GM21825 (cell line): ENCODE measurements at regions not wholly inside any gene's neighbourhood (a gene's known extent, or its start where the extent isn't known, plus 50 kb on each side); places are given as distances from the start of the nearest gene placed in this dataset.
"Not testable (repeated sequence)": the region's sequence is repeated elsewhere in the genome, so short reads cannot be mapped to it uniquely, and the experiment has no call there.

Experiments used
- ATAC-seq: cut with Tn5 transposase; IDR thresholded peaks from one replicate; pipeline ENCODE4 v1.9.1; 2021; ENCODE audit warnings: mild to moderate bottlenecking, moderate library complexity; ENCODE audit not compliant: unreplicated experiment

DNA sequence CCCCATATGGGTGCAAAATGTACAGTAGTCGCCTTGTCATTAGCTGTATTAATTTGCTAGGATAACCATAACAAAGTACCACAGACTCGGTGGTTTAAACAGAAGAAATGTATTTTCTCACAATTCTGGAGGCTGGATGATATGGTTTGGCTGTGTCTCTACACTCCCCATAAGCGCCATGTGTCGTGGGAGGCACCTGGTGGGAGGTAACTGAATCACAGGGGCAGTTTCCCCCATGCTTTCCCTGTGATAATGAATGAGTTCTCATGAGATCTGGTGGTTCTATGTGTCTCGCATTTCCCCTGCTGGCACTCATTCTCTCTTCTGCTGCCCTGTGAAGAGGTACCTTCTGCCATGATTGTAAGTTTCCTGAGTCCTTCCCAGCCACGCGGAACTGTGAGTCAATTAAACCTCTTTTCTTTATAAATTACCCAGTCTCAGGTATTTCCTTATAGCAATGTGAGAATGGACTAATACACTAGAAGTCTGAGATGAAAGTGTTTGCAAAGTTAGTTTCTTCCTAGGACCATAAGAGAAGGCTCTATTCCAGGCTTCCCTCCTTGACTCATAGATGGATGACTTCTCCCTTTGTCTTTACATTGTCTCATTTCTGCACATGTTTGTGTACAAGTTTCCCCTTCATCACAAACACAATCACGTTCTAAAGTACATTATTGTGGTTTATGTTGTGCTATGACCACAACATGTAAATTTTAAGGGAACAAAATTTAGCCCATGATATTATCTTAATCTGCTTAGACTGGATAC lies 1442.6 kb downstream of the SUCLG1 start:
- ATAC-seq, result no peak

GRCh38 chr2:83015900-83016299 lies 1443.2 kb downstream of the SUCLG1 start:
- ATAC-seq, result no peak

DNA sequence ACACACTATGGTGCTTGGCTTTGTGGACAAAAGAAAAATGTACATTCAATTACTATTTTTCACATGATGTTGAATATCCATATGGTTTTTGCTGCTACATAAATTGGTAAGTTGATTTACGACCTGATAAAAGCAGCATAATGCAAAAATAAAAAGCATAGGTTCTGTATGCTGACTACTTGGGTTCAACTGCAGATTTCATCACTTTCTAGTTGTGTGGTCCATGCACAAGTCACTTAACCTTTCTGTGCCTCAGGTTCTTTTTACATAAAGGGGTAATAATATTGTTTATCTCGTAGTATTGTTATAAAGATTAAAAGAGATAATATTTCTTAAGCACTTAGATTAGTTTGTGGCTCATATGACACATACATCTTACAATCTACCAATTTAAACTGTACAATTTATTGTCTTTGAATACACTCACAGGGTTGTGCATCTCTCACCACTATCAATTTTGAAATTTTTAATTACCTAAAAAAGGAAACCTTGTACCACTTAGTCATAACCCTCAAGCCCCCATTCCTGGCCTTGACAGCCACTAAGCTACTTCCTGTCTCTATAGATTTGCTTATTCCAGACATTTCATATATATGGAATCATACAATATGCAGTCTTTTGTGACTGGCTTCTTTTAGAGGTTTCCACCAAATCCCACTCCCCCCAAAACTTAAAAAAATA lies 1443.9 kb downstream of the SUCLG1 start:
- no peak for ATAC-seq

DNA sequence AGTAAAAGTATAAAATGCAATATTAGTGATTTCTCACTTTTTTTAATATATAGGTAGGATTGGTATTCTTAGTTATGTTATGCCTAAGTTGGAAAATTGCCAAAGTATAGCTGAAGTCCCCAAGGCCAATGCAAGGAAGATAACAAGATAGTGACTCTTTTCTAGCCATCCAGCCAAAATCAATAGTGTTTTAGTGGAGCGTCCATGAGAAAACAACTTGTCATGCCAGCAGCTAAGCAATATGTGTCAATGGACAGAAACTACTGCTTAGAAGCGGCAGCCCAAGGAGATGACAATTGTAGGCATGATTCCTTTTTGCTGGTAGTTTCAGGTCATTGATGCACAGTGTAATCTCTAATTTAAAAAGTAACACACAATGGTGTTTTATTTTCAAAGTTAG lies 1444.6 kb downstream of the SUCLG1 start:
- no peak for ATAC-seq

- ATAC-seq, result no peak
These were observed 1452.1 kb downstream of the SUCLG1 start for GRCh38 chr2:83006961-83007360.

- ATAC-seq, result no peak
These were observed 1455.5 kb downstream of the SUCLG1 start for GRCh38 chr2:83003555-83003954.

GRCh38 chr2:83002706-83003105 lies 1456.4 kb downstream of the SUCLG1 start:
- ATAC-seq, result no peak

DNA sequence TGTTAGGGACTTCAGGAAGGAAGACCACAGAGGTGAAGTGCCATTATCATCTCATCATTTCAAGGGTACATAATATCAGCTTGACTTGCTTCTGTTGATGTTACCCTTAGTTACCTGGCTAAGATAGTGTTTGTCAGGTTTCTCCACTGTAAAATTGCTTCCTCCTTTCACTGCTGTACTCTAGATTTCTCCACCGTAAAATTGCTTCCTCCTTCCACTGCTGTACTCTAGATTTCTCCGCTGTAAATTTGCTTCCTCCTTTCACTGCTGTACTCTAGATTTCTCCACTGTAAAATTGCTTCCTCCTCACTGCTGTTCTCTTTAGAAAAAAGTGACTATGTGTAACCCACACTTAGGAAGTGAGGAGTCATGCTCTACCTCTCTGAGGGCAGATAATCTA lies 1460.3 kb downstream of the SUCLG1 start:
- no peak for ATAC-seq

DNA sequence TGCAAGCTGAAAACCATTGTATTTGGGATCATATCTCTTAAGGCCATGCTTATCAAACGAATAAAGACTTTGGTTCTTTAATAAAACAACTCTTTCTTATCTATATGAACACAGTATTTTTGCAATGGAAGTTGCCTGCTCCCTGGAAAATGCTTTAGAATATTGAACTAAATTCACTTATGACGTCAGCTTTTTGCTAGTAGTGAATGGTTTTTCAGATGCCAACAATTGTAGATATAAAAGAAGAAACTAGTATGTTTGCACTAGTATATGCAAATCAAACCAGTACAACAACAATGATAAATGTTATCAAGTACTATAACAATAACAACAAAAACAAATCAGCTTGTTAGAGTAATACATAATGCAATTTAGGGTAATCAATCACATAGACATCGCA lies 1462.9 kb downstream of the SUCLG1 start:
- ATAC-seq, result no peak

GRCh38 chr2:82994151-82994550 lies 1464.9 kb downstream of the SUCLG1 start:
- no peak for ATAC-seq

DNA sequence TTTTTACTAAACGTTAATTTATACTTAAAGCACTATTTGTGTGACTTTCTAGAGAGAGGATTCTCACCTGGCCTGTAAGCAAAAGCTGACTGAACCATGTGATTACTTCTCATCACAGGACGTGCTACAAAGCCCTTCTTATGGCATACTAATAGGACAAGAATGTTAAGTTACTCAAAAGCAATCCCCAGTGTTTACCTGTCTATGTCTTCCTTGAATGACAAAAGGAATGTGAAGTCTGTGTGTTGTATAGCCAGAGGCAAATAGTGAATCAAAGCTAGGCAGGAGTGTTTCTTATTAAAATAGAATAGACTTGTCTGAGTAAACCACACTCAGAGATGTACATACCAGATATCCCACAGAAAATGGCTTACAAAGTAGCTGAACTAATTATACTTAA lies 1465.5 kb downstream of the SUCLG1 start:
- ATAC-seq, result no peak

GRCh38 chr2:82992968-82993367 lies 1466.1 kb downstream of the SUCLG1 start:
- ATAC-seq, result no peak

DNA sequence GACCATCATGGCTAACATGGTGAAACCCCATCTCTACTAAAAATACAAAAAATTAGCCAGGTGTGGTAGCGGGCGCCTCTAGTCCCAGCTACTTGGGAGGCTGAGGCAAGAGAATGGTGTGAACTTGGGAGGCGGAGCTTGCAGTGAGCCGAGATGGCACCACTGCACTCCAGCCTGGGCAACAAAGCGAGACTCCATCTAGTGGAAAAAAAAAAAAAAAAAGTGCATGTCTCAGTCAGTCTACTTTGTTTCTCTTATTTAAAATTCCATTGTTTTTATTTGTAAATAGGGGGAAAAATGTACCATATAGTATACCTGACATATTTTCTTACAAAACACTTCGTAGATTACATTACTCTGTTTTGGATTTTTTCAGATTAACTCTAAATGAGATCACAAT lies 1471.4 kb downstream of the SUCLG1 start:
- ATAC-seq, result not testable (repeated sequence)

- no peak for ATAC-seq
These were observed 1472.2 kb downstream of the SUCLG1 start for GRCh38 chr2:82986899-82987298.

GRCh38 chr2:82985572-82986197 lies 1473.4 kb downstream of the SUCLG1 start:
- no peak for ATAC-seq

GRCh38 chr2:82968358-82968757 lies 1490.7 kb downstream of the SUCLG1 start:
- no peak for ATAC-seq

GRCh38 chr2:82964341-82964740 lies 1494.7 kb downstream of the SUCLG1 start:
- ATAC-seq, result no peak

DNA sequence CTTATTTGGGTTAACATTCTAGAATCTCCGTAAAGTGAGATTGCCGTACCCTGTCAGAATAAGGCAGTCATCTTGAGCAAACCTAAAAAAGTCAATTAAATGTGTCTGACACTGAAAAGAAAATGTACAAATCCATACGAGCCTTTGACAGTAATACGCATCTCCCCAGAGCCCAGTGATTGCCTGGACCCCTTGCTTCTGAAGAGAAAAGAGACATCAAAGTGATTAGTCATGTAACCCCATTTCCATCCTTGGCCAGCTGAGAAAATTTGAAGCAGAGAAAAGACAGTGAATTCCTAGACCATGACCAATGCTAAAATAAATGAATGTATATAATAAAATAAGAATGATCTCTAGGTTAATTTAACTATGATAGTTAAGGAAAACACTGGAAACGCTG lies 1499.4 kb downstream of the SUCLG1 start:
- no peak for ATAC-seq

DNA sequence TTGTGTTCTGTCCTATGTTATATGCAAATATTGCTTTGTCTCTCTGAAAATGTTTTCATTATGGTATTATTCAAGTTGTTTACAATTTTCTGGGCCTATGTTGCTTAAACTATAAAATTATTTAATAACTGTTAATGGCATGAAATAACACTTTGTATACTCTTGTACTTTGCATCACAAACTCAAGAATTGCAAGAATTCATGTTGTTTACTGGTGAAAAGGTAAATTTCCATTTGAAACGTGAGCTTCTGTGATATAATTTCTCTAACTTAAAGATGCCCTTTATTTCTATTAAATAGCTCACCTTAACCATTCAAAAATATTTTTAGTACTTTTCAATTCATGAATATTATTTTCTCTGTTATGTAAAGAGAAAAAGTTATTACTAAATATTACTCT lies 1504.2 kb downstream of the SUCLG1 start:
- ATAC-seq, result no peak

DNA sequence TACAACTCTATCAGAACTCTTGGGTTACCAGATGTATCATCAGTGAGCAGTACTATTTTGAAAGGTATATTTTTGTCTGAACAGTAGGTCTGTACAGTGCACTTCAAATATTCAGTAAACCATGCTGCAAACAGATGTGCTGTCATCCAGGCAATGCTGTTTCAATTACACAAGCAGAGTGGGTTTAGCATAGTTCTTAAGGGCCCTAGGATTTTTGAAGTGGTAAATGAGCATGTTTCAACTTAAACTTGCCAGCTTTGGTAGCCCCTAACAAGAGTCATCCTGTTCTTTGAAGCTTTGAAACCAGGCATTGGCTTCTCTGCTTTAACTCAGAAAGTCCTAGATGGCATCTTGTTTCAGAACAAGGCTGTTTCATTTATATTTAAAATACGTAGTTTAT lies 1519.9 kb downstream of the SUCLG1 start:
- no peak for ATAC-seq

GRCh38 chr2:82938321-82938845 lies 1520.7 kb downstream of the SUCLG1 start:
- not testable (repeated sequence) for ATAC-seq

- no peak for ATAC-seq
These were observed 1545.5 kb downstream of the SUCLG1 start for GRCh38 chr2:82913566-82913965.
